HL-60 (cell line): ENCODE measurements at regions not wholly inside any gene's neighbourhood (a gene's known extent, or its start where the extent isn't known, plus 50 kb on each side); places are given as distances from the start of the nearest gene placed in this dataset.

Source experiments
- POLR2AphosphoS5 ChIP-seq: IDR thresholded peaks from 2 replicates; pipeline ENCODE4 v1.6.1; 2012; ENCODE audit warnings: low read depth
- TF ChIP-seq, protein P1 (sequence below): IDR thresholded peaks from 2 replicates; pipeline ENCODE4 v1.6.1; 2012; ENCODE audit warnings: low read depth; ENCODE audit not compliant: insufficient replicate concordance
- TF ChIP-seq, protein P2 (sequence below): IDR thresholded peaks from one replicate; pipeline ENCODE4 v1.5.1; 2011; ENCODE audit warnings: low read length, control low read depth, inconsistent platforms; ENCODE audit not compliant: insufficient read depth

DNA sequence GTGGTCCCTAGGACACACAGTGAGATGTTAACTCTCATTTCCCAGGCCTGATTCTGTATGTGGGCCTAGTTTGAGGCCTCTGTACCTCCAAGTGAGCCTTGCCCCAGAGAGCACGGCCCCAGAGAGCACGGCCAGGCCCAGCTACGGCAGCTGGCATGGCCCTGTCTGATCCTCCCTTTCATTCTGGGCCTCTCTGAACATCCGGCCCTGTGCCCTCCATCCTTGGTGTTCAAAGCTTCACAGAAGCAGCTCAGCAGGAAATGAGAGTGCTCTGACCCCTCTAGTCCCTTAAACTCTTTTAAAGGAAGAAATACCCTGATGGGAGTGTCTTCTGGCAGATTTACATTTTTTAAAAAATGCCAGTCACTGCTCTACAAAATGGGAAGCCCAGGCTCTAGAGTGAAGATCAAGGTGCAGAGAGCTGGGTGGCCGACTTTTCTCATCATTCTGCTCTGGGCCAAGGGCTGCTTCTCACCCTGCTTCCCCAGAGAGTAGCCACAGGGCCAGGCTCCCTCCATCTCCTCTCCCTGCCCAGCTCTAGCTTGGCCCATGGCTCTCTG, 171.9 kb downstream of the RPS24 start:
- TF ChIP-seq, protein P1, sequence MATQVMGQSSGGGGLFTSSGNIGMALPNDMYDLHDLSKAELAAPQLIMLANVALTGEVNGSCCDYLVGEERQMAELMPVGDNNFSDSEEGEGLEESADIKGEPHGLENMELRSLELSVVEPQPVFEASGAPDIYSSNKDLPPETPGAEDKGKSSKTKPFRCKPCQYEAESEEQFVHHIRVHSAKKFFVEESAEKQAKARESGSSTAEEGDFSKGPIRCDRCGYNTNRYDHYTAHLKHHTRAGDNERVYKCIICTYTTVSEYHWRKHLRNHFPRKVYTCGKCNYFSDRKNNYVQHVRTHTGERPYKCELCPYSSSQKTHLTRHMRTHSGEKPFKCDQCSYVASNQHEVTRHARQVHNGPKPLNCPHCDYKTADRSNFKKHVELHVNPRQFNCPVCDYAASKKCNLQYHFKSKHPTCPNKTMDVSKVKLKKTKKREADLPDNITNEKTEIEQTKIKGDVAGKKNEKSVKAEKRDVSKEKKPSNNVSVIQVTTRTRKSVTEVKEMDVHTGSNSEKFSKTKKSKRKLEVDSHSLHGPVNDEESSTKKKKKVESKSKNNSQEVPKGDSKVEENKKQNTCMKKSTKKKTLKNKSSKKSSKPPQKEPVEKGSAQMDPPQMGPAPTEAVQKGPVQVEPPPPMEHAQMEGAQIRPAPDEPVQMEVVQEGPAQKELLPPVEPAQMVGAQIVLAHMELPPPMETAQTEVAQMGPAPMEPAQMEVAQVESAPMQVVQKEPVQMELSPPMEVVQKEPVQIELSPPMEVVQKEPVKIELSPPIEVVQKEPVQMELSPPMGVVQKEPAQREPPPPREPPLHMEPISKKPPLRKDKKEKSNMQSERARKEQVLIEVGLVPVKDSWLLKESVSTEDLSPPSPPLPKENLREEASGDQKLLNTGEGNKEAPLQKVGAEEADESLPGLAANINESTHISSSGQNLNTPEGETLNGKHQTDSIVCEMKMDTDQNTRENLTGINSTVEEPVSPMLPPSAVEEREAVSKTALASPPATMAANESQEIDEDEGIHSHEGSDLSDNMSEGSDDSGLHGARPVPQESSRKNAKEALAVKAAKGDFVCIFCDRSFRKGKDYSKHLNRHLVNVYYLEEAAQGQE: no peak
- TF ChIP-seq, protein P2, sequence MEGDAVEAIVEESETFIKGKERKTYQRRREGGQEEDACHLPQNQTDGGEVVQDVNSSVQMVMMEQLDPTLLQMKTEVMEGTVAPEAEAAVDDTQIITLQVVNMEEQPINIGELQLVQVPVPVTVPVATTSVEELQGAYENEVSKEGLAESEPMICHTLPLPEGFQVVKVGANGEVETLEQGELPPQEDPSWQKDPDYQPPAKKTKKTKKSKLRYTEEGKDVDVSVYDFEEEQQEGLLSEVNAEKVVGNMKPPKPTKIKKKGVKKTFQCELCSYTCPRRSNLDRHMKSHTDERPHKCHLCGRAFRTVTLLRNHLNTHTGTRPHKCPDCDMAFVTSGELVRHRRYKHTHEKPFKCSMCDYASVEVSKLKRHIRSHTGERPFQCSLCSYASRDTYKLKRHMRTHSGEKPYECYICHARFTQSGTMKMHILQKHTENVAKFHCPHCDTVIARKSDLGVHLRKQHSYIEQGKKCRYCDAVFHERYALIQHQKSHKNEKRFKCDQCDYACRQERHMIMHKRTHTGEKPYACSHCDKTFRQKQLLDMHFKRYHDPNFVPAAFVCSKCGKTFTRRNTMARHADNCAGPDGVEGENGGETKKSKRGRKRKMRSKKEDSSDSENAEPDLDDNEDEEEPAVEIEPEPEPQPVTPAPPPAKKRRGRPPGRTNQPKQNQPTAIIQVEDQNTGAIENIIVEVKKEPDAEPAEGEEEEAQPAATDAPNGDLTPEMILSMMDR: no peak
- TF ChIP-seq POLR2AphosphoS5: no peak
